ENCODE measurements at regions not wholly inside any gene's neighbourhood (a gene's known extent, or its start where the extent isn't known, plus 50 kb on each side); places are given as distances from the start of the nearest gene placed in this dataset.

DNA sequence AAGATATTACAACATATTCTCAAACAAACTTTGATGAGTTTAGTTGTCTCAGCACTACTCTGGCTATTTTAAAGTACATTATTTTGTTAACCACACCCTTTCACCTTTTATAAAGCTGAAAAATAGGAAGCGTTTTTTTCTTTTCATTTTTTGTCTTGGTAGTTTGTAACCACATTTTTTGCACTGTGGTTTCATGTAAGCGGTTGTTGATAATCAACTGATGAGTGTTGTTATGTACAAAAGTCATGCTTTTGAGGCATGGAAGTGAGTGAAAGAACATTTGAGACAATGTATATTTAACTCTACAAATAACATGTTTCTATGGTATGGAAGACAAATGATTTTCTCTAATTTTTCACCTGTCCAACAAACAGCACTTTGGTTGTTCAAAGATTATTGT is 52.1 kb upstream of the ATP2B1 start:
- H3K4me3 ChIP-seq (replicated peaks; ENCODE audit: low read depth, low read length), result no peak overlapping the region
- TF ChIP-seq, protein P1, sequence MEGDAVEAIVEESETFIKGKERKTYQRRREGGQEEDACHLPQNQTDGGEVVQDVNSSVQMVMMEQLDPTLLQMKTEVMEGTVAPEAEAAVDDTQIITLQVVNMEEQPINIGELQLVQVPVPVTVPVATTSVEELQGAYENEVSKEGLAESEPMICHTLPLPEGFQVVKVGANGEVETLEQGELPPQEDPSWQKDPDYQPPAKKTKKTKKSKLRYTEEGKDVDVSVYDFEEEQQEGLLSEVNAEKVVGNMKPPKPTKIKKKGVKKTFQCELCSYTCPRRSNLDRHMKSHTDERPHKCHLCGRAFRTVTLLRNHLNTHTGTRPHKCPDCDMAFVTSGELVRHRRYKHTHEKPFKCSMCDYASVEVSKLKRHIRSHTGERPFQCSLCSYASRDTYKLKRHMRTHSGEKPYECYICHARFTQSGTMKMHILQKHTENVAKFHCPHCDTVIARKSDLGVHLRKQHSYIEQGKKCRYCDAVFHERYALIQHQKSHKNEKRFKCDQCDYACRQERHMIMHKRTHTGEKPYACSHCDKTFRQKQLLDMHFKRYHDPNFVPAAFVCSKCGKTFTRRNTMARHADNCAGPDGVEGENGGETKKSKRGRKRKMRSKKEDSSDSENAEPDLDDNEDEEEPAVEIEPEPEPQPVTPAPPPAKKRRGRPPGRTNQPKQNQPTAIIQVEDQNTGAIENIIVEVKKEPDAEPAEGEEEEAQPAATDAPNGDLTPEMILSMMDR (IDR thresholded peaks at IDR 0.05; ENCODE audit: low read length, missing control alignments), result no peak
- DNase-seq (ENCODE audit: low read depth), result no peak
